CD4-positive, alpha-beta T cell treated with Interleukin-15 for 4 hours (primary cell): ENCODE measurements at regions not wholly inside any gene's neighbourhood (a gene's known extent, or its start where the extent isn't known, plus 50 kb on each side); places are given as distances from the start of the nearest gene placed in this dataset.

Experiments
- DNase-seq: peaks from one replicate; pipeline ENCODE4 v3.0.0-alpha.2; 2020; ENCODE audit warnings: low spot score

GRCh38 chr4:13126976-13127910 is 356.9 kb downstream of the RAB28 start:
- no peak for DNase-seq

DNA sequence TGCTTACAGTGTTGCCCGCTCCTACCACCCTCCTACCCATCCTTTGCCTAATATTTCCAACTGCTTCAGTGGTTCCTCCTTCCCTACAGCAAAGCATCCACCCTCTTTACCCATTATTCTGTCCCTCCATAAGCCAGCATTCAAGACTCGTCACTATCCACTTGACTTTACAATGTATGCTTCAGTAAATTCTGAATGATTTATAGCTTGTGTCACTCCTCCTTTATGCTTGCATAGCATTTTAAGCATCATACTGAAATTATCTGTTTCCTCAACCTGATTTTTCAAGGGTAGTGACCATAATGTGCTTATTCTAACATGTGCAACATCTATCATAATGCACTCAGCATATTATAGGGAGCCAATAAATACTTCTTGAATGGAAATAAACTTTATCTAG is 365.5 kb downstream of the RAB28 start:
- no peak for DNase-seq

DNA sequence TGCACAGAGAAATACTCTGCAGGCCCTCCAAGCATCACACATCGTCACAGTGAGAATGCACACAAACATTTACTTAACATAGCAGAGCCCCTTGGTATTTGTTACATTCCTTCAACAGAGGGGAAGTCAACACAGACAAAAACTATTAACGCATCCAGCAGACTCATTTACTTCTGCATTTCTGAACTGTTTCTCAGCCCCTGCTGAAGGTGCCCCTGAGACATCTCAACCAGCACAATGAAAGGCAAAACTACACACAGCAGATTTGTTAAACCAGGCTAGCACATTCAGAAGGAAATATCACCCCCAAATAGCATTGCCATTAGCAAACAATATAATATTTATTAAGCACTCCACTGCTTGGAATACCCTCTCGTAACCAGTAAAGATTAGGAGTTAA is 367.0 kb downstream of the RAB28 start:
- no peak for DNase-seq

- DNase-seq, result no peak
These were observed 372.1 kb downstream of the RAB28 start for GRCh38 chr4:13112030-13112429.

GRCh38 chr4:13109536-13109935 is 374.6 kb downstream of the RAB28 start:
- no peak for DNase-seq

DNA sequence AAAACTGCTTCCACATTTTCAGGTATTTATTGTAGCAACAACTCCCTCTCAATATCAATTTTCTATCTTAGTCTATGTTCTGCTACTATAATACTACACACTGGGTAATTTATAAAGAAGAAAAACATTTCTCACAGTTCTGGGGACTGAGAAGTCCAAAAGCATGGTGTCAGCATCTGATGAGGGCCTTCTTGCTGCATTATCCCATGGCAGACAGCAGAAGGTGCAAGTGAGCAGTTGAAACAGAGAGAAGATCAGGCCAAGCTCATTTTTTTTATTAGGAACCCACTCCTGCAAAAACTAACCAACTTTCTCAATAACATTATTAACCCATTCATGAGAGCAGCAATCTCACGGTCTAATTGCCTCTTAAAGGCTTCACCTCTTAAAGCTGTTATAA is 376.0 kb downstream of the RAB28 start:
- DNase-seq, result no peak

- DNase-seq, result no peak
These were observed 380.6 kb downstream of the RAB28 start for GRCh38 chr4:13103382-13104015.

DNA sequence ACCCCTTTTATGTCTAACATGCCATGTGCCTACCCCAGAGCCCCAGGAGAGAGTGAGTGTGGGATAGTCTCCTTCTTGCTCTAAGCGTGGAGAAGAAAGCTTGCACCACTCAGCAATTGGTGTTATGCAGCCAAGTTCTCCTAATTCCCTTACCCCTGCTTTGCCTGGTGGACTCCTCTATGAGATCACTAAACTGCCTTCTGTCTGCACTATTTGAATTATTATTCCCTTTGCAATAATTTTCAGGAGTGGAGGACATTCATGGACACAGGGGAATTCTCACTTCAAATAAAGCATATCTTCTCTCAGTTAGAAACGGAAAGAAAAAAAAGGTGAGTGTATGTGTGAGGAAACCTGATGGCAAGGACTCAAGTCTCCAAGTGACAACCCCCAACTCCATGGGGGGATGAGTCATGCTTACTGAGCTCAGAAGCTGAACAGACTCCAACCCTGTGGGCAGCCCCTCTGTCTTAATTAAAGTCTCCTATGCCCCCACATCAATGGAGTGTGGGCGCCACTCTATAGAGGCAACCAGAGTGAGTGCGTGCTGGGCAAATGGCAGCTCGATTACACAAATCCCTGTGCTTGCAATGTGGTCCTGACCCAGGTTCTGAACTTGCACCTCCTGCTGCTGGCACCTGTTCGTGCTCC is 381.9 kb downstream of the RAB28 start:
- DNase-seq, result no peak

GRCh38 chr4:13097971-13098370 is 386.2 kb downstream of the RAB28 start:
- no peak for DNase-seq

DNA sequence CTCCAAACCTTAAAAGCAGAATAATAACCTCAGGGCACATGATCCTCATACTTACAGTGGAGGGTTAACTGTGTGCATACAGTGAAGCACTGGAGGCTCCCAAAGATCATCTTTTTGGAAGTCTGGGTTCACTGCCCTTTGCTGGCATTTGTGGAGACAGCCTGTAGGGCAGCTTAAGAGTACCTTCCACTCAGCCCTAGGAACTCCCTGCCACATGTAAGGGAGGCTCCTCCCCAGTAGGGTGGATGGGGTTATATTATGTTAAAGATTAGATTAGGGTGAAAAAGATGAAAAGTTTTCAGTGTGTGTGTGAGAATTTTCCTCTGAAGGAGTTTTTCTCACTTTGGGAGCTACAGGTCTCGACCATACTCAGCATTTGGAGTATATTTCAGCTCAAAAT is 388.4 kb downstream of the RAB28 start:
- no peak for DNase-seq

DNA sequence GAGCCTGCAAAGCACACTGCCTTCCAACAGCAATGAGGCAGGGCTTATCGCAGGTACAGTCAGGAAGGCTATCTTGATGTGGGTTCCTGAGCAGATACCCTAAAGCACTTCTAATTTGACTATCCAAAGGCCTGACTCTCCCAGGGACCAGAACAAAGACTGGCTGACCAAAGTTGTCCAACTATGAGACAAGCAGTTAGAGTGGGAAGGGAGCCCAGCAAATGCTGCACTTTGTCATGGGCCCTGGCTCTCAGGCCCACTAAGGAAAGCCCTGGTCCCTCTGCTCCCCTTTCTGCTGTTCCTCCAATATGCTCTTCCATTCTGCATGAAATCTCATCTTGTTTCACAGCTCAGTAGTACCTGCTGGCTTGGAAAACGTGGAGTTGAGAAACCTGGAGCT is 391.0 kb downstream of the RAB28 start:
- DNase-seq, result no peak

DNA sequence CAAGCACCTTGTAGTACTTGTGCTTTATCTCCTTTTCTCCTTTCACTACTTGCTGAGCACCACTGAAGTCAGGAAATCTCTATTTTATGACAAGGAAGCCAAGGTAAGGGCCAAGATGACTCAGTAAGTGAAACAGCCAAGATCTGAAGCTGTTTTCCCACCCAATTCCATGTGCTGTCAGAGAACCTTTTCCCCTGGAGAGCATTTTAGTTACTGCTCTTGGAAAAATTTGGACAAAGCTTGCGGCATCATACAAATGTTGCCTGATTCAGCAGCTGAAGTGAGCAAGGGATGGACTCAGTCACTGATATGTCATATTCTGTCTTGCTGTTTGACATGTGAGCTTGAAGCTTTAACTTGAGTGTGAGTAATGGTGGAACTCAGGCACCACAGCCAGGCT is 391.4 kb downstream of the RAB28 start:
- no peak for DNase-seq

- DNase-seq, result no peak
These were observed 394.5 kb downstream of the RAB28 start for GRCh38 chr4:13089659-13089998.

- DNase-seq, result no peak
These were observed 395.1 kb downstream of the RAB28 start for GRCh38 chr4:13088726-13089658.

- no peak for DNase-seq
These were observed 397.1 kb downstream of the RAB28 start for GRCh38 chr4:13087041-13087440.

DNA sequence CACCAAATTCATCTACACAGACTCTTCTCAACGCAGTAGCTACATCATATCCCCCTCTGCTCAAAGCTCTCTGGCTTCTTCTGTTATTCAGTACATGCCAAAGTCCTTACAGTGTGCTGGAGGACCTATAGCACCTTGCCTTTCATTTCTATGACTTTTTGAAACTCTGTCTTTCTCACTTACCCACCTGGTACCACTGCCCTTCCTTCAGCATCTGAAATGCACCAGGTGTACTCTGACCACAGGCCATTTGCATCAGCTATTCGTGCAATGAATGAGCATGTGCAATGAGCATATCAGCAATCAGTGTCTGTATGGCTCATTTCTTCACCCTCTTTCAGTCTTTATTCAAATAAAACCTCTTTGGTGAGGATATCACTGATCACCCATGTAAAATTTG is 399.9 kb downstream of the RAB28 start:
- no peak for DNase-seq

DNA sequence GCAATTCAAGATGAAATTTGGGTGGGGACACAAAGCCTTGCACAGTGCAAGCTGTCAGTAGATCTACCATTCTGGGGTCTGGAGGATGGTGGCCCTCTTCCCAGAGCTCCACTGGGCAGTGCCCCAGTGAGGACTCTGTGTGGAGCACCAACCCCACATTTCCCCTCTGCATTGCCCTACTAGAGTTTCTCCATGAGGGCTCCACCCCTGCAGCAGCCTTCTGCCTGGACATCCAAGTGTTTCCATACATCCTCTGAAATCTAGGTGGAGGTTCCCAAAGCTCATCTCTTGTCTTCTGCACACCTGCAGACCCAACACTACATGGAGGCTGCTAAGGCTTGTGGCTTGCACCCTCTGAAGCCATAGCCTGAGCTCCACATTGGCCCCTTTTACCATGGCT is 402.3 kb downstream of the RAB28 start:
- no peak for DNase-seq

- no peak for DNase-seq
These were observed 417.1 kb downstream of the RAB28 start for GRCh38 chr4:13067077-13067476.

GRCh38 chr4:13059019-13059418 is 425.1 kb downstream of the RAB28 start:
- DNase-seq, result no peak

DNA sequence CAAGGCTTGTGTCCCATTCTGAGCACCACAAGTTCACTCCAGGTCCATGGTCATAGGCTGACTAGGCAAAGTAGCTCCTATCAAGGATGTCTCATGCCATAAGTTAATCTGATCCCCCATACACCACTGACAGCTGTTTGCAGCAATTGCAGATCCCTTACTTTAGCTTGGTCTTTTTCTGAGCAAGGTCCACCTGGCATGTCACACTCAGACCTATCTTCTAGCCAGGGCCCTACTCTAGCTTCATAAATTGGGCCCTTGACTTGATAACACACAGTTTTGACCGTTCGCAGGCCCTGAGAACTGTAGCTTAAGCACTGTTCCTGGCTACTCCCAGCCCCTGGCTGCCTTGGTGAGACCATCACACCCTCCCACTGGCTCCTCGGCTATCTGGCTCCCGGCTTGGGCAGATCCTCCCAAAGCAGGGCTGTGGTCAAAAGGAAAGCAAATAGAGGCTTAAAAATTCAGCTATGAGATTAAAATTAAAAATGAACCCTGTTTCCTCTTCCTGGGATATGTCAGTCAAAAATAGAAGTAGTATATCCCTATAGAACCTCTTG is 427.4 kb downstream of the RAB28 start:
- no peak for DNase-seq

DNA sequence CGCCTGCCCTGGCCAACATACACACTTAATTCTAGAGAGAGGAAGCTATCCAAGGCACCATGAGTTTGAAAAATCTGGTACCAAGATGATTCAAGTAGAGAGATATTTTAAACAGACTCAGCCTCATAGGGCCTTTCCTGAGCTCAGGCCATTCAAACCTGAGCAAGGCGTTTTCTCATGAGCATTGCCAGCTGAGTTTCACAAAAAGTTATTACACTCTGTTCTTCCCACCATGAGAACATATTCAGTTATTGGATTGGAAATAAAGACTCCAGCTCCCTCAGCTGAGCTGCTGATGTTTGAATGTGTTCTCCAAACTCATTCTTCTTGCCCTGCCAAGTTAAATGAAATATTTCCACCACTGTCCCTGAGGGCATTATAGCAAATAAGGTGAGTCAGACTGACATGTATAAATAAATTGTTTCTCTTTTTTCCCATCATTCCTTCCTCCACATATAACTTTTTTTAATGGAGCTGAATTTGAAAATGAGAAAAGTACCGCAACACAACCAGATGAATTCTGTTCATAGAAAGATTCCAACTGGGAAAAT is 429.6 kb downstream of the RAB28 start:
- no peak for DNase-seq
